ENCODE measurements at regions not wholly inside any gene's neighbourhood (a gene's known extent, or its start where the extent isn't known, plus 50 kb on each side); places are given as distances from the start of the nearest gene placed in this dataset.
"Not testable (repeated sequence)": the region's sequence is repeated elsewhere in the genome, so short reads cannot be mapped to it uniquely, and the experiment has no call there.

DNA sequence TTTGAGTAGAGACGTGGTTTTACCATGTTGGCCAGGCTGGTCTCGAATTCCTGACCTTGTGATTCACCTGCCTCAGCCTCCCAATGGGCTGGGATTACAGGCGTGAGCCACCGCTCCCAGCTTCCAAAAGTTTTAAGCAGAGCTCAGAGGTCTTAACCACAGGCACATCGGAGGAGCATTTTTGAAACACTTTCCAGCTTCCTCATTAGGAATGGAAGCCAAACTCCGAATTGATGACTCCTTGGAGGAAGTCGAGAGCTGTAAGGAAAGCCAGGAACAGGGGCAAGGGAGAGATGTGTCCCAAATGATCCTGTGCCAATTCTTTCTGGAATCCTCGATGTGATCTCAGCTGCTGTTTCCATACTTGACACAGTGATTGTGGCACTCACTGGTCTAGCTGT is 56.2 kb upstream of the CCZ1B start:
- in situ Hi-C loops (cut with MboI; ENCODE audit: low sequenced_read_pairs): not testable (repeated sequence)

DNA sequence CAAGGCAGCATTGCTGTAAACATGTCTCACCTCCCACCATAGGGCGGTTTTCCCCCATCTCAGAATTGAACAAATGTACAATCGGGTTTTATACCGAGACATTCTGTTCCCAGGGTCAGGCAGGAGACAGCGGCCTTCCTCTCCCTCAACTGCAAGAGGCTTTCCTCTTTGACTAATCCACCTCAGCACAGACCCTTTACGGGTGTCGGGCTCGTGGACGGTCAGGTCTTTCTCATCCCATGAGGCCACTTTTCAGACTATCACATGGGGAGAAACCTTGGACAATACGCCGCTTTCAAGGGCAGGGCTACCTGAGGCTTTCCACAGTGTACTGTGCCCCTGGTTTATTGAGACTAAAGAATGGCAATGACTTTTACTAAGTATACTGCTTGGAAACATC is 57.7 kb upstream of the CCZ1B start:
- in situ Hi-C loops (cut with MboI; ENCODE audit: low sequenced_read_pairs): not testable (repeated sequence)

DNA sequence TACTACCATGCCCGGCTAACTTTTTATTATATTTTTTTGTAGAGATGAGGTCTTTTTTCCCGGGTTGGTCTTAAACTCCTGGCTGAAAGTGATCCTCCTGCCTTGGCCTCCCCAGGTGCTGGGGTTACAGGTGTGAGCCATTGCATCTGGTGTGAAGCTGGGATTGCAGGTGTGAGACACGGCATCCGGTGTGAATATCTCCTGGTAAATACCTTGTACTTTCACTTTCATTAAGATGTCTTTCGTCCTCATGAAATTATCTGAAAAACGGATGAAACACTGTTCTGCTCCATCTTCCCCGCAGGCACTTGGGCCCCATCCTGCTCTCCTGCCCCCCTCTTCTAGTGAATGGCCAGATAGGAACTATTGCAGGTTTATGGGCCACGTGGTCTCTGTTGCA is 60.1 kb upstream of the CCZ1B start:
- in situ Hi-C loops (cut with MboI; ENCODE audit: low sequenced_read_pairs): no loop called here

DNA sequence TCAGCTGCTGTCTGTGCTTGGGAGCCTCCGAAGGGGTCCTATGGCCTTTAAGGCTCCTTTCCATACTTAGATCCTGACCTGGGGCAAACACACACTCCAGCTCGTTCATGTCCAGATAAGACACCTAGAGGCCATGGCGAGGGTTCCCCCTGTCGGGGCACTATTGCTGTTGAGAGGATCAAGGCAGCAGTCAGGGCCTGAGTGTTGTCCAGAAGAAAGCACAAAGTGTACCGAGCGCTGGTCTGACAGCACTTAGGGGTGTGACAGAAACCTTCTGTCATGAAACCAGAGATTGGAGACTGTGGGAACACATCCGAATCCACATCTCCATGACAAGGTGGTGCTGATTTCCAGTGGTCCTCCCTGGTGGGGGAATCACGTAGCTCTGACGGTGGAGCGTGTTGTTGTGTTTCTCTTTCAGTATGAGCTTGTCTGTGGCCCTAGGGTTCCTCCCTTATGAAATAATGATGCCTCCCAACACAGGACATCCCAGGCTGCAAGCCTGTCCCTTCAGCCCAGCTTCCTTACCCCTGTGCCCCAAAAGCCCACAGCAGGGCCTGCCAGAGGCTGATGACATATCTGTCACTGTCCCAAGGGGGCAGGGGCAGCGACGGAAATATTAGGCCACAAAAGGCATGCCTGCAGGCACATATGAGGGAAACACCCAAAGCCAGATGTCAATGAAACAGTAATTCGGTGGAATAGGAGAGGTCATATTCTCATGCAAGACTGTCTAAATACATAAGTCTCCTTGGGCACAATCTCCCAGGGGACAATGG is 62.4 kb upstream of the CCZ1B start:
- in situ Hi-C loops (cut with MboI; ENCODE audit: low sequenced_read_pairs): not testable (repeated sequence)

DNA sequence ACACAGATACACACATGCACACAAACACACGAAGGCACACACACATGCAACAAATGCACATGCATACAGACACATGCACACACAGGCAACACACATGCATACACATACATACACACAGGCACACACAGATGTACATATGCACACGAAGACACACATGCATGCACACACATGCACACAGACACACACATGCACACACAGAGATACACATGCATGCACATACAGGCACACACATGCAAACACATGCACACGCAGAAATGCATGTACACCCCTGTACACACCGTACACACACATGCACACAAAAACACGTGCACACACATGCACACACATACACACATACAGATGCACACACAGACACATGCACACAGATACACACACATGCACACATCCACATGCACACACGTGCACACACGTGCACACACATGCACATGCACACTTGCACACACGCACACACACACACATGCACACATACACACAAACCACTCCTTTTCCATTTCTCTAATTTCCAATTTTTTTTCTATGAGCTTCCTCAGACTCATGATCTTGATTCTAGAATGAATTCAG is 63.3 kb upstream of the CCZ1B start:
- in situ Hi-C loops (cut with MboI; ENCODE audit: low sequenced_read_pairs): no loop called here

DNA sequence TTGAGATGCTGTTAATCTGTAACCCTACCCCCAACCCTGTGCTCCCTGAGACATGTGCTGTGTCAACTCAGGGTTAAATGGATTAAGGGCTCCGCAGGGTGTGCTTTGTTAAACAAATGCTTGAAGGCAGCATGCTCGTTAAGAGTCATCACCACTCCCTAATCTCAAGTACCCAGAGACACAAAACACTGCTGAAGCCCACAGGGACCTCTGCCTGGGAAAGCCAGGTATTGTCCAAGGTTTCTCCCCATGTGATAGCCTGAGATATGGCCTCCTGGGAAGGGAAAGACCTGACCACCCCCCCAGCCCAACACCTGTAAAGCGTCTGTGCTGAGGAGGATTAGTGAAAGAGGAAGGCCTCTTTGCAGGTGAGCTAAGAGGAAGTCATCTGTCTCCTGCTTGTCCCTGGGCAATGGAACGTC is 76.0 kb upstream of the CCZ1B start:
- in situ Hi-C loops (cut with MboI; ENCODE audit: low sequenced_read_pairs): not testable (repeated sequence)

DNA sequence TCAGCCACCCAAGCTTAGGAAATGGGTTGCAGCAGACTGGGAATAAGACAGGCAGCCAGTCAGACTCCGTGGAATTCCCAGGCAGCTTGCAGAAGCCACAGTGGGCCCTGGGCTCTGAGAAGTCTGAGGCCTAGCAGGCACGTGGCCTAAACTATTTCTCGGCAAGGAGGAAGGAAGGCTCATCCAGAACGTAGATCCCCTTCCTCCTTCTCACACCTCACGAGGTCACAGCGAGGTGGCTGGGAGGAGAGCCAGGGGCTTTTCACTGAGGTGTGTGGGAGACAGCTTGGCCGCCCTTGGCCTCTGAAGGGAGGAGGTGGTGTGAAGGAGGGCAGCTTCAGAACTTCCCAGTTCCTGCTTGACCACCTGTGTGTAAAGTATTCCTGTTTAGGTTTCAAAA is 77.2 kb upstream of the CCZ1B start:
- in situ Hi-C loops (cut with MboI; ENCODE audit: low sequenced_read_pairs): not testable (repeated sequence)

DNA sequence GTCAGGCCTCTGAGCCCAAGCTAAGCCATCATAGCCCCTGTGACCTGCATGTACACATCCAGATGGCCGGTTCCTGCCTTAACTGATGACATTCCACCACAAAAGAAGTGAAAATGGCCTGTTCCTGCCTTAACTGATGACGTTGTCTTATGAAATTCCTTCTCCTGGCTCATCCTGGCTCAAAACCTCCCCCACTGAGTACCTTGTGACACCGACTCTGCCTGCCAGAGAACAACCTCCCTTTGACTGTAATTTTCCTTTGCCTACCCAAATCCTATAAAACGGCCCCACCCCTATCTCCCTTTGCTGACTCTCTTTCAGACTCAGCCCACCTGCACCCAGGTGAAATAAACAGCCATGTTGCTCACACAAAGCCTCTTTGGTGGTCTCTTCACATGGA is 77.7 kb upstream of the CCZ1B start:
- in situ Hi-C loops (cut with MboI; ENCODE audit: low sequenced_read_pairs): not testable (repeated sequence)

DNA sequence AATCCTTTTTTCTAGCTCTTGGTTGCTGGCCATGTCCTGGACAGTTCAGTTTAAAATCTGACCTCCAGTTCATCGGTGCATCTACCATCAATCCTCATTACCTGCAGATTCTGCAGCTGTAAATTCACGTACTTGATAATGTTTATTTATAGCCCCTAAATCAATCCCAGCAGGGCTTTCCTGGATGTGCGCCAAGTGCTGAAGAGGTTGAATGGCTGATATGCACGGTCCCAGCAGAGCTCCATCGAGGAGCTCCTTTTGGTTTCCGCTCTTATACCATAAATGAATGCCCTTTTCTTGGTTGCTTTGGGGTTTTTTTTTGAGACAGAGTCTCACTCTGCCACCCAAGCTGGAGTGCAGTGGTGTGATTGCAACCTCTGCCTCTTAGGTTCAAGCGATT is 91.2 kb upstream of the CCZ1B start:
- in situ Hi-C loops (cut with MboI; ENCODE audit: low sequenced_read_pairs): no loop called here

DNA sequence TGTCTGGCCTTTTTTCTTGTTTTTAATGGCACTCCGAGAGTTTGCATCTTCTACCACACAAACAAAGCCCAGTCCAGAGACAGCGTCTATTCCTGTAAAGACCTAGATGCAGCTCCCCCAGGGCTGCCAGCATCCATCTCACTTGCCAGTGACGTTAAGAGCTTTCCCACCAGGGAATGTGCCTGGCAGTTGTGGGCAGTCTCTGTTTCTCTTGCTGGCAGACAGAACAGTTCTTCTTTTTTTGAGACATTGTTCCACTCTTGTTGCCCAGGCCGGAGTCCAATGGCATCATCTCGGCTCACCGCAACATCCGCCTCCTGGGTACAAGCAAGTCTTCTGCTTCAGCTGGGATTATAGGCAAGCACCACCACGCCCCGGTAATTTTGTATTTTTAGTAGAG is 93.1 kb upstream of the CCZ1B start:
- in situ Hi-C loops (cut with MboI; ENCODE audit: low sequenced_read_pairs): not testable (repeated sequence)

DNA sequence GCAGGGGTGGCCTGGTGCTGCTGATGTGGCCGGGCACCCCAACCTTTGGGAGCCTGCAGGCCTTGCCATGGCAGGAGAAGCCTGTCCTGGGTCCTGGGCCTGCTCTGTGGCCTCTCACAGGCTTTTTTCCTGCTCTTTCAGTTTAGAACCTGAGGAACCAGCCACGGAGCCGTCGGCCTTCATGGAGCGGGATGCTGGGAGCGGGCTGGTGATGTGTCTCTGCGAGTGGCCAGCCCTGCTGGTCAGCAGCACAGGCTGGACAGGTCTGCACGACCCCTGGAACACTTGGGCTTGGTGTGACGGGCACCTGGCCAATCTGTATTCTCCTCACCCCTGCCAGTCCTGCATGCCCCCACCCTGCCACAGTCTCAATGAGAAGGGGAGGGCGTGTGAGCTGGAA is 98.4 kb upstream of the CCZ1B start:
- in situ Hi-C loops (cut with MboI; ENCODE audit: low sequenced_read_pairs): not testable (repeated sequence)

DNA sequence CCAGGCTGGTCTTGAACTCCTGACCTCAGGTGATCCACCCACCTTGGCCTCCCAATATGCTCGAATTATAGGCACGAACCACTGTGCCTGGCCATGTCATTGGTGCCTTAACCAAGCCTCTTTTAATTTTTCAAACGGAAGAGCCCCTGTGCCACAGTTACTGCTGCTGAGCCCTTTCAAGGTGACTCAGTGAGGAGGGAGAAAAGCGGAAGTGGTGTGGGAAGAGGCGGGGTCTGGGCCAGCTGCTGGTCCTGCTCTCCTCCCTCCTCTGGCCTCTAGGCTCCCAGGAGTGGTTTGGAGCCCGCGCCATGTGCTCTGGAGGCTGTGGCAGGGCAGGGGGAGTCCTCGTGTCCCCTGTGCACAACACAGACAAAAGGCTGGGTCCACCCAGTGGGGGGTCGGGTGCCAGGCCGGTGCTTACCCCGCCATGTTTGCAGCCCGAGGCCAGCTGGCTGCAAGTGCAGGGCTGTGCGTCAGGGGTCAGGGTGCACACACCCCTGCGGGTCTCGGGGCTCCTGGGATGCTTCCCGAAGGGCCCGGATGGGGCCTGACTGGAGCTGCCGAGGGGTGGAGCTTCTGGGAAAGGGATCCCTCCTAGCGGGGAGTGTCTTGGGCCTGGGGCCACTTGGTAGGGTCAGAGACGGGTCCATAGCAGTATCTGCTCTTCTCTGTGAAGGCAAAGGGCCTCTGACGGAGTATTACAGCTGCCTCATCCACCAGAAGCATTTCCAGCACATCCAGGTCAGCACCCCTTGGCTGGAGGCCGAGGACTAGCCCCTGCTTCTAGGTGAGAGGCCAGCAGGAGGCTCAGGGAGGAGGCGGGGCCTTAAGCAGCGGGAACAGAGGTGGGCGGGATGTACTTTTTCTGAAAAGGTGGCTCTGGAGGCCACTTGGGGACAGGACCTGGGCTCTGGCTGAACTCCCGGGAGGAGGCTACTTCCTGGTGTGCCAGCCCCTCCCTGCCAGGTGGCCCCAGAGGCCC is 100.4 kb upstream of the CCZ1B start:
- in situ Hi-C loops (cut with MboI; ENCODE audit: low sequenced_read_pairs): loop anchor here (25.0 kb wide), 1 partner anchor 339 kb away; the partner anchor contains the start of genes INTS15 and ZDHHC4

DNA sequence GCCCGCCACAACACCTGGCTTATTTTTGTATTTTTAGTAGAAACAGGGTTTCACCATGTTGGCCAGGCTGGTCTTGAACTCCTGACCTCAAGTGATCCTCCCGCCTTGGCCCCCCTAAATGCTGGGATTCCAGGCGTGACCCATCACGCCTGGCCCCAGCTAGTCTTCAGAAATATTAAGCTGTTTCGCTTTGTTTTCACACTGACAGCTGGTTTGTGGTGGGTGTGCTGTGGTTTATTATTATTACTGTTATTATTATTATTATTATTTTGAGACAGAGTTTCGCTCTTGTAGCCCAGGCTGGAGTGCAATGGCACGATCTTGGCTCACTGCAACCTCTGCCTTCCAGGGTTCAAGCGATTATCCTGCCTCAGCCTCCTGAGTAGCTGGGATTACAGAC is 101.6 kb upstream of the CCZ1B start:
- in situ Hi-C loops (cut with MboI; ENCODE audit: low sequenced_read_pairs): loop anchor here (25.0 kb wide), 1 partner anchor 340 kb away; the partner anchor contains the start of genes INTS15 and ZDHHC4

DNA sequence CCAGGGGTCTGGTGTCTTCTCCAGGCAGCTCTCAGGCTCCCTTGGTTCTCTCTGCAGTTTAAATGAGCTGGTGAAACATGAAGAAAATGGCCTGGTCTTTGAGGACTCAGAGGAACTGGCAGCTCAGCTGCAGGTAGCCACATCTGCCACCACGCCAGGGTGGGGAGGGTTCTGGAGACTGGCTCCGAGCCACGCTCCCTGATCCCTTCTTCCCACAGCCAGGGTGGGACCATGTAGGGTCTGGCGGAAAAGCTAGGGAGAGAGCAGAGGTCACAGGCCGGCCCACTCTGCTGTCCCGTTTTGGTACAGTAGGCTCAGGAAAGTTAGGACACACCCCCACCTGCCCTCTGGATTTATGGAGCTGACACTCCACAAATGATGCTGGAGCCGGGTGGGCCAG is 103.5 kb upstream of the CCZ1B start:
- in situ Hi-C loops (cut with MboI; ENCODE audit: low sequenced_read_pairs): loop anchor here (25.0 kb wide), 1 partner anchor 342 kb away; the partner anchor contains the start of genes INTS15 and ZDHHC4

DNA sequence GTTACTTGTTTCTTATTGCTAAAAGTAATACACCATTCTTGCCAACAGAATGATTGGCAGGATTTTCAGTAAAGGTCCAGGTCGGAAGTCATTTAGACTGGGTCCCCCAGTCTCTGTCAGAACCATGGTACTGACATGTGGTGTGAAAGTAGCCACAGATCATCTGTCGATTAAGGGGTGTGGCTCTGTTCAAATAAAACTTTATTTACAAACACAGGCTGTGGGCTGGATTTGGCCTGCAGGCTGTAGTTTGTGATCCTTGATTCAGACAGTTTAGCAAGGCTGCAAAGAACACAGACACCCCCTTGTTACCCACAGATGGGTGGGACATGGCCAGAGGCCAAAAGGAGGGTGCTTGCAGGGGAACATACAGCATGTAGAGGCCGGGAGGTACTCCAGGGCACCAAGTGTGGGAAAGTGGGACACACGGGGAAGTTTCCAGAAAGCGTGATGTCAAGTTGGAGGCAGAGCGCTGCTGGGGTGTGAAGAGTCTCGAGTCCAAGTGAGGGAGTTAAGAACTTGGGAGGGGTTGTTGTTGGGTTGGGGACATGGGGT is 104.1 kb upstream of the CCZ1B start:
- in situ Hi-C loops (cut with MboI; ENCODE audit: low sequenced_read_pairs): loop anchor here (25.0 kb wide), 1 partner anchor 343 kb away; the partner anchor contains the start of genes INTS15 and ZDHHC4

DNA sequence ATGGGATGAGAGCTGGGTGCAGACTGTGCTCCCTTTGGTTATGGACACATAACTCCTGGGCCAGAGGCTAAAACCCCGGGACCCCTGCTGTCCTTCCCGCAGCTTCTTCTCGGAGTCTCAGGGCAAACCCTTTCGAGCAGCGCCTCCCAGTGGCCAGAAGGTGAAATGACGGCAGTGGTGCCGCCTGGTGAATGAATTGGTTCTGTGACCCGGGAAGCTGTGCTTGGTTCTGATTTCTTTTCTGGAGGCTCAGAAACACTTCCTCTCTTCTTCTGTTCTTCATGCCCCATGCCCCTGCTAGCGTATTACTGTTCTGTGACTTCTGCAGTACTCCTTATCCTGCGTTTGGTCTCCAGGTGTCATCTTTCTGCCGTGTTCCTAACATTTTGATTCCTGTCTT is 104.7 kb upstream of the CCZ1B start:
- in situ Hi-C loops (cut with MboI; ENCODE audit: low sequenced_read_pairs): loop anchor here (25.0 kb wide), 1 partner anchor 343 kb away; the partner anchor contains the start of genes INTS15 and ZDHHC4

DNA sequence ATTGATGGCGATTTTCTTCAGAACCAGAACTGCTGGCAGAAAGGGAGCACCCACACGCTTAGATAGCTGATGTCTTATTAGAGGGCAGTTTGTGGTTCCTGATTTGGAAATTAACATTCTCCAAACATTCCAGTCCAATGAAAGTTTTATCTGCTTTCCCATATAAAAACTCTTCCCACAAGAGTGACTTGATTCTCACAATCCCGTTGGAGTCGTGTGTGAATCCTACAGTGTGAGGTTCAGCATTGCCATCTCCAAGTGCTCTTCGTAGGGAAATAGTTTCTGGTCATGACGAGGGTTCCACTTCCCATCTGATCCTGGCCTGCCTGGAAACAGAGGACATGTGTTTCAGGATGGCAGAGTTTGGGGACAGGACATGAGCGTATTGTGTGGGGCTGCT is 105.4 kb upstream of the CCZ1B start:
- in situ Hi-C loops (cut with MboI; ENCODE audit: low sequenced_read_pairs): loop anchor here (25.0 kb wide), 1 partner anchor 344 kb away; the partner anchor contains the start of genes INTS15 and ZDHHC4

DNA sequence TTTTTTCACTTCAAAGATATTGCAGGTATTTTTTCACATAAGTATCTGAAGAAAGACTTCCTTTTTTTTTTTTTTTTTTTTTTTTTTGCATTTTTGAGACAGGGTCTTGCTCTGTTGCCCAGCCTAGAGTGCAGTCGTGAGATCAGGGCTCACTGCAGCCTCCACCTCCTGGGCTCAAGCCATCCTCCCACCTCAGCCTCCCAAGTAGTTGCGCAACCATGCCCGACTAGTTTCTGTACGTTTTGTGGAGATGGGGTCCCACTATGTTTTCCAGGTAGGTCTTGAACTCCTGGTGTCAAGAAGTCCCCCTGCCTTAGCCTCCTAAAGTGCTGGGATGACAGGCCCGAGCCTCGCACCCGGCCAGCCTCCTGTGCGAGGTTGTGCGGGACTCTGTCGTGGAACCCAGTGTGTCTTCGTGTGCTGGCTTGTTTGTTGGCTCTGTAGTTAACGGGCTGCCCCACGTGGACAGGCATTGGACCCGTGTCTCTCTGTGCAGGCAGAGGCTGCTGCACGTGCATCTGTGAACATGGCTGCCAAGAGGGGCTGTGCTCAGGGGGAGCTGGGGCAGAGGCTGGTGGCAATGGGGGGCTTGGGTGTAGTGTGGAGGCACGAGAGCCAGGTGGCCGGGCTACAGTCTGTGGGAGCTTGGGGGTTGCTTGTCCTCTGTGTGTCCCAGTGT is 108.0 kb upstream of the CCZ1B start:
- in situ Hi-C loops (cut with MboI; ENCODE audit: low sequenced_read_pairs): loop anchor here (25.0 kb wide), 1 partner anchor 347 kb away; the partner anchor contains the start of genes INTS15 and ZDHHC4

DNA sequence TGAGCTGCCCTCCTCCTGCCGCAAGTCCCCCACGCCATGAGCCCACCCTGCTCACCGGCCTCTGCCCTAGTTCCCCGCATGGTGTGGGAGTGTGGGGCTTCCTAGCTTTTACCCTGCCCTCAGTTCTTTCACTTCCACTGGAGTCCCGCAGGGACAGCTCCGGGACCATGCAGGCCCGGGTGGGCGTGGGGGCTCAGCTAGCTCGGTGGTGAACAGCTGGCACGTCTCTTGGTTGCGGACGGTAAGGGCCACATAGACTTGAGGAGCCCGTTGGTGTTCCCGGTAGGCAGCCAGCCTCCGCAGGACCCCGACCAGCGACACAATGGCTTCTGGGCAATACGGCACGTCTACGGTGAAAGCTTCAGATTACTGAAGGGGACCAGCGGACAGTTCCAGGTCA is 108.9 kb upstream of the CCZ1B start:
- in situ Hi-C loops (cut with MboI; ENCODE audit: low sequenced_read_pairs): loop anchor here (25.0 kb wide), 1 partner anchor 348 kb away; the partner anchor contains the start of genes INTS15 and ZDHHC4

DNA sequence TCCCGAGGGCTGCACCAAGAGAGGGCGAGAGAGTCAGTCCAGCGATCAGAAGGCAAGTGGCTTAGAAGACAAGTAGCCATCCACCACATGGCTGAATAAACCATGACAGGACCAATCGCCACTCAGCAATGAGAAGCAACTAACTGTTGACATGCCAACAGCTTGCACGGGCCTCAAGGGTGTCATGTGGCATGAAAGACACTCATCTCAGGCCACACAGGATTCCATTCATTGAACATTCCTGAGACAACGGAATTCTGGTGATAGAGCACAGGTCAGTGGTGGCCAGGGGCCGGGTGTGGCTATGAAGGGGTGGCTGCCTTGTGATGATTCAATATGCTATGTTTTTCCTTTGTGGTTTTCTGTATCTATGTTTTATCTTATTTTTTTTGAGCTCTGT is 110.6 kb upstream of the CCZ1B start:
- in situ Hi-C loops (cut with MboI; ENCODE audit: low sequenced_read_pairs): loop anchor here (25.0 kb wide), 1 partner anchor 349 kb away; the partner anchor contains the start of genes INTS15 and ZDHHC4

Data from HL-60/S4 treated with phorbol 12-myristate 13-acetate at 8.2 ng/mL for 4 days and 3 days (cell line).